ENCODE measurements at regions not wholly inside any gene's neighbourhood (a gene's known extent, or its start where the extent isn't known, plus 50 kb on each side); places are given as distances from the start of the nearest gene placed in this dataset.

GRCh38 chr13:105974380-105974779 lies 561.1 kb downstream of the EFNB2 start:
- peaks cover 0 to 17% (median 14%) of the 10 kb centered on the region in 5 donors for H3K4me1 ChIP-seq (ENCODE audit: control insufficient read depth in 5 of 5, insufficient read depth in 5 of 5, low read length in 5 of 5)
- H3K9ac ChIP-seq (ENCODE audit: low read length in 5 of 5), result no peak overlapping the region
- no peaks in the 10 kb centered on the region for H3K27me3 ChIP-seq (ENCODE audit: control insufficient read depth in 5 of 5, insufficient read depth in 4 of 5, low read length in 5 of 5)
- no peaks in the 10 kb centered on the region for H3K9me3 ChIP-seq (ENCODE audit: control insufficient read depth in 5 of 5, low read length in 5 of 5)
- no peaks in the 10 kb centered on the region for H3K36me3 ChIP-seq (ENCODE audit: control insufficient read depth in 5 of 5, insufficient read depth in 5 of 5, low read length in 5 of 5)
- H3K27ac ChIP-seq (ENCODE audit: low read depth, low read length), result no peak overlapping the region
- no peak overlapping the region for H3K4me3 ChIP-seq (ENCODE audit: low read depth in 1 of 5, low read length in 5 of 5)

DNA sequence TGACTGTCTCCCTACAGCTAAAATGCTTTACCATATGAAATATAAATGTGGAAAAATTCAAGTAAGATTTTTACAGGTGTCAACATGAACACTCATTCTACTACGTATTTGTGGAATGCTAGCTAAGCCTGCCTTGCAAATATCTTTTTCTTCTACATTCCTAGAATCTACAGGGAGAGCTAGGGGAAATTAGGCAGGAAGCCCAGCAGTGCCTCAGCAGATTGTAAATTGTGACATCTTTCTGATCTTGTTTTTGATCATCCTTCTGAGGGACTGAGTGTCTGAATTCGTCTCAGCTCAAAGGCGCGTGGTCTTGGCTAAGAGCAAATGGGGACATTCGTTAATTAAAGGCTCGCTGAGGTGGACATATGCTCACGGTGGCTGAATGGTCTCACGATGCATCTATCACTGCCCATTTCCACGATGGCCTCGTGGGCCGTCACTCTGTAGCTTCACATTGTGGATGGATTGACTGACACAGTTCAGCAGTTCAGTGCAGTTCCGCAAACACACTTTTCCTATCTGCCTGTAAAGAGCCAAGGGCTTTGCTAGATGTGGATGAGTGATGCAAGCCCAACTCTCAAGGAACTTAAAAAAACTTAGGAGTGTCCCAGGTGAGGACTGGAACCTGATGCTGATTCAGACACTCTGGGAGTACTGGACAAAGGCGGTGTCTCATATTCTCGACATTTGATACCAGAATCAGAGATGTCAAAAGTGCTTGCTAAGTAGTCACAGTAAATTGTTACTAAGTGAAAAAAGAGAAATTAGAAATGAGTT lies 562.5 kb downstream of the EFNB2 start:
- Histone ChIP-seq H3K36me3 (ENCODE audit: control insufficient read depth in 5 of 5, insufficient read depth in 5 of 5, low read length in 5 of 5) (no peaks in the 10 kb centered on the region), H3K9ac (ENCODE audit: low read length in 5 of 5) (peak overlapping the region in 1 of 5 donors; percentile 4)

GRCh38 chr13:105972306-105972721 lies 563.1 kb downstream of the EFNB2 start:
- H3K27ac ChIP-seq (ENCODE audit: low read depth, low read length), result no peak overlapping the region
- peaks cover 0 to 16% (median 12%) of the 10 kb centered on the region in 5 donors for H3K4me1 ChIP-seq (ENCODE audit: control insufficient read depth in 5 of 5, insufficient read depth in 5 of 5, low read length in 5 of 5)
- no peaks in the 10 kb centered on the region for H3K36me3 ChIP-seq (ENCODE audit: control insufficient read depth in 5 of 5, insufficient read depth in 5 of 5, low read length in 5 of 5)
- no peak overlapping the region for H3K9ac ChIP-seq (ENCODE audit: low read length in 5 of 5)
- peak overlapping the region in 1 of 5 donors; percentile 35 for H3K4me3 ChIP-seq (ENCODE audit: low read depth in 1 of 5, low read length in 5 of 5)
- no peaks in the 10 kb centered on the region for H3K9me3 ChIP-seq (ENCODE audit: control insufficient read depth in 5 of 5, low read length in 5 of 5)
- no peaks in the 10 kb centered on the region for H3K27me3 ChIP-seq (ENCODE audit: control insufficient read depth in 5 of 5, insufficient read depth in 4 of 5, low read length in 5 of 5)

More for the DNA sequence above, 562.5 kb downstream of the EFNB2 start:
- Histone ChIP-seq H3K4me3 (ENCODE audit: low read depth in 1 of 5, low read length in 5 of 5) (peak overlapping the region in 1 of 5 donors; percentile 19), H3K27ac (ENCODE audit: low read depth, low read length) (no peak overlapping the region), H3K4me1 (ENCODE audit: control insufficient read depth in 5 of 5, insufficient read depth in 5 of 5, low read length in 5 of 5) (peaks cover 0 to 16% (median 12%) of the 10 kb centered on the region in 5 donors), H3K9me3 (ENCODE audit: control insufficient read depth in 5 of 5, low read length in 5 of 5) (no peaks in the 10 kb centered on the region), H3K27me3 (ENCODE audit: control insufficient read depth in 5 of 5, insufficient read depth in 4 of 5, low read length in 5 of 5) (no peaks in the 10 kb centered on the region)

DNA sequence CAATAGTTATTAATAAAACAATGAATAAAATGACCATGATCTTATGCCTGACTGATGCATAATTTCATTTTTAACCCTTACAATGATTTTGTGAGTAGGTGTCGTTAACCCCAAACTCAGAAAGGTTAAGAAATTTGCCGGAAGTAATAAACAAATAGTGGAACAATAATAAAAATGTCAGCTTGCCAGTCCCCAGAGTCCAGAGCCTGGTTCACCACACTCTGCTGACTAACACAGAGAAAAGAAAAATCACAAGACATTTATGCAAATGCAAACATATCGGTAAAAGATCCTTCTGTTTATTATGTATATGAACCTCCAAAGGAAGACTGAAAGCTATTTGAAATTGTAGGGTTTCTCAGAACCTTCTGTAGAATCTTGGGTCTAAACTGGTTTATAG lies 563.7 kb downstream of the EFNB2 start:
- no peaks in the 10 kb centered on the region for H3K36me3 ChIP-seq (ENCODE audit: control insufficient read depth in 5 of 5, insufficient read depth in 5 of 5, low read length in 5 of 5)
- H3K9ac ChIP-seq (ENCODE audit: low read length in 5 of 5), result no peak overlapping the region
- H3K9me3 ChIP-seq (ENCODE audit: control insufficient read depth in 5 of 5, low read length in 5 of 5), result no peaks in the 10 kb centered on the region
- peaks cover 0 to 16% (median 12%) of the 10 kb centered on the region in 5 donors for H3K4me1 ChIP-seq (ENCODE audit: control insufficient read depth in 5 of 5, insufficient read depth in 5 of 5, low read length in 5 of 5)
- no peaks in the 10 kb centered on the region for H3K27me3 ChIP-seq (ENCODE audit: control insufficient read depth in 5 of 5, insufficient read depth in 4 of 5, low read length in 5 of 5)
- H3K27ac ChIP-seq (ENCODE audit: low read depth, low read length), result no peak overlapping the region
- H3K4me3 ChIP-seq (ENCODE audit: low read depth in 1 of 5, low read length in 5 of 5), result no peak overlapping the region

DNA sequence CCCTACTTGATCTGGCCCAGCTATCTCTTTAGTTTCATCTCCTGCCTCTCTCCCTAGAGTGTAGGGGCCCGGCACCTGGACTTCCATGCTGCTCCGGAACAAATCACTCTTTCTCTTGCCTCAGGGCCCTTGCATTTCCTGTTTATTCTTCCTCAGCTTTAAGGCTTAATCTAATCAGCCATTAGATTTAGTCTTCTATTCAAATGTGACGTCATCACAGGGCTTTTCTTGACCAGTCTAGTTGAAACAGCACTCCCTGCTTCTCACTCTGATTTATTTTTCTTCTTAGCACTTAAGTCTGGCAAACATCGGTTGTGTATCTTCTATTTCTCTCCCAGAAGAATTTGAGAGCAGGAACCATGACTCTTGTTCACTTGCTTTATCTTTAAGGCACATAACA lies 564.1 kb downstream of the EFNB2 start:
- no peak overlapping the region for H3K27ac ChIP-seq (ENCODE audit: low read depth, low read length)
- no peaks in the 10 kb centered on the region for H3K27me3 ChIP-seq (ENCODE audit: control insufficient read depth in 5 of 5, insufficient read depth in 4 of 5, low read length in 5 of 5)
- H3K4me1 ChIP-seq (ENCODE audit: control insufficient read depth in 5 of 5, insufficient read depth in 5 of 5, low read length in 5 of 5), result peaks cover 0 to 16% (median 12%) of the 10 kb centered on the region in 5 donors
- H3K9ac ChIP-seq (ENCODE audit: low read length in 5 of 5), result no peak overlapping the region
- H3K4me3 ChIP-seq (ENCODE audit: low read depth in 1 of 5, low read length in 5 of 5), result no peak overlapping the region
- no peaks in the 10 kb centered on the region for H3K36me3 ChIP-seq (ENCODE audit: control insufficient read depth in 5 of 5, insufficient read depth in 5 of 5, low read length in 5 of 5)
- no peaks in the 10 kb centered on the region for H3K9me3 ChIP-seq (ENCODE audit: control insufficient read depth in 5 of 5, low read length in 5 of 5)

- Histone ChIP-seq H3K9ac (ENCODE audit: low read length in 5 of 5) (no peak overlapping the region), H3K4me3 (ENCODE audit: low read depth in 1 of 5, low read length in 5 of 5) (no peak overlapping the region), H3K27me3 (ENCODE audit: control insufficient read depth in 5 of 5, insufficient read depth in 4 of 5, low read length in 5 of 5) (no peaks in the 10 kb centered on the region), H3K4me1 (ENCODE audit: control insufficient read depth in 5 of 5, insufficient read depth in 5 of 5, low read length in 5 of 5) (peaks cover 0 to 16% (median 12%) of the 10 kb centered on the region in 5 donors), H3K9me3 (ENCODE audit: control insufficient read depth in 5 of 5, low read length in 5 of 5) (no peaks in the 10 kb centered on the region), H3K36me3 (ENCODE audit: control insufficient read depth in 5 of 5, insufficient read depth in 5 of 5, low read length in 5 of 5) (no peaks in the 10 kb centered on the region), H3K27ac (ENCODE audit: low read depth, low read length) (no peak overlapping the region)
Observed at GRCh38 chr13:105969761-105970160, 565.7 kb downstream of the EFNB2 start.

DNA sequence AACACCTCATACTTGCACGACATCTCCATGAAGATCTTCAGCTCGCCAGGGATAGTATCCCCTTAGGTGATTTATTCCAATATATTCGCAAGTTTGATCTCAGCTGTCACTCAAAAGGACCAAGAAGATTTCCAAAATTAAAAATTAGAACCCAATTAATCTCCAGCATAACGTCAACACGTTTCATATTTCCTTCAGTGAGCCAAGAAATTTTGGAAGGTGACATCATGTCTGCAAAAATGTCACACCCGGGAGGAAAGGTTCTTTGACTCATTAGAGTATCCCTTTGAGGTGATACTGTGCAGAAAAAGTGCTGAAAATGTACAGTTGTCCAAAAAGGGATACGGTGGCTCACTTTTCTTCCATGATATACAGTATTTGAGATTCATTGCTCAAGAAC lies 569.6 kb downstream of the EFNB2 start:
- Histone ChIP-seq H3K4me3 (ENCODE audit: low read depth in 1 of 5, low read length in 5 of 5) (no peak overlapping the region), H3K4me1 (ENCODE audit: control insufficient read depth in 5 of 5, insufficient read depth in 5 of 5, low read length in 5 of 5) (no peaks in the 10 kb centered on the region), H3K9ac (ENCODE audit: low read length in 5 of 5) (no peak overlapping the region), H3K36me3 (ENCODE audit: control insufficient read depth in 5 of 5, insufficient read depth in 5 of 5, low read length in 5 of 5) (no peaks in the 10 kb centered on the region), H3K27me3 (ENCODE audit: control insufficient read depth in 5 of 5, insufficient read depth in 4 of 5, low read length in 5 of 5) (no peaks in the 10 kb centered on the region), H3K27ac (ENCODE audit: low read depth, low read length) (no peak overlapping the region), H3K9me3 (ENCODE audit: control insufficient read depth in 5 of 5, low read length in 5 of 5) (no peaks in the 10 kb centered on the region)

GRCh38 chr13:105962080-105962479 lies 573.4 kb downstream of the EFNB2 start:
- no peaks in the 10 kb centered on the region for H3K27me3 ChIP-seq (ENCODE audit: control insufficient read depth in 5 of 5, insufficient read depth in 4 of 5, low read length in 5 of 5)
- H3K9ac ChIP-seq (ENCODE audit: low read length in 5 of 5), result no peak overlapping the region
- H3K4me1 ChIP-seq (ENCODE audit: control insufficient read depth in 5 of 5, insufficient read depth in 5 of 5, low read length in 5 of 5), result peaks cover 0 to 7% (median 4%) of the 10 kb centered on the region in 5 donors
- no peak overlapping the region for H3K4me3 ChIP-seq (ENCODE audit: low read depth in 1 of 5, low read length in 5 of 5)
- no peaks in the 10 kb centered on the region for H3K36me3 ChIP-seq (ENCODE audit: control insufficient read depth in 5 of 5, insufficient read depth in 5 of 5, low read length in 5 of 5)
- H3K9me3 ChIP-seq (ENCODE audit: control insufficient read depth in 5 of 5, low read length in 5 of 5), result no peaks in the 10 kb centered on the region
- H3K27ac ChIP-seq (ENCODE audit: low read depth, low read length), result no peak overlapping the region

DNA sequence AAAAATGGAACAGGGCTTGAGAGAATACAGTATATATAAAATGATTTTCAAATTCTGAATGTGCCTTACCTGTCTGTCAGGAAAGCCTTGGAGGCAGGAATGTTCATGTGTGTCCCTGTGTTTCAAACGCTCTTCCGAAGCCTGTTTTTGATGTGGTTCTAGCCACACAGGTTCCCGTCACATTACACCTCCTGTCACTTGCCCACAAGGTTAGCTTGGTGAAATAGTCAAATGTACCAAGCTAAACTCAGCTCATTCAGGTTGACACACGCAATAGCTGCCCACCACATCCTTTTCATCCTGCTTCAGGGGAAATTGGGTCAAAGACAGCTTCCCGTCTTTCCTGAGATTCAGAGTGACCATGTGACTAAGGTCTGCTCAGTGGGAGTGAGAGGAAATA lies 574.0 kb downstream of the EFNB2 start:
- H3K4me1 ChIP-seq (ENCODE audit: control insufficient read depth in 5 of 5, insufficient read depth in 5 of 5, low read length in 5 of 5), result peaks cover 0 to 11% (median 5%) of the 10 kb centered on the region in 5 donors
- H3K9ac ChIP-seq (ENCODE audit: low read length in 5 of 5), result no peak overlapping the region
- no peak overlapping the region for H3K27ac ChIP-seq (ENCODE audit: low read depth, low read length)
- H3K4me3 ChIP-seq (ENCODE audit: low read depth in 1 of 5, low read length in 5 of 5), result no peak overlapping the region
- no peaks in the 10 kb centered on the region for H3K36me3 ChIP-seq (ENCODE audit: control insufficient read depth in 5 of 5, insufficient read depth in 5 of 5, low read length in 5 of 5)
- H3K9me3 ChIP-seq (ENCODE audit: control insufficient read depth in 5 of 5, low read length in 5 of 5), result no peaks in the 10 kb centered on the region
- no peaks in the 10 kb centered on the region for H3K27me3 ChIP-seq (ENCODE audit: control insufficient read depth in 5 of 5, insufficient read depth in 4 of 5, low read length in 5 of 5)

- Histone ChIP-seq H3K4me1 (ENCODE audit: control insufficient read depth in 5 of 5, insufficient read depth in 5 of 5, low read length in 5 of 5) (peaks cover 0 to 11% (median 5%) of the 10 kb centered on the region in 5 donors), H3K27me3 (ENCODE audit: control insufficient read depth in 5 of 5, insufficient read depth in 4 of 5, low read length in 5 of 5) (no peaks in the 10 kb centered on the region), H3K36me3 (ENCODE audit: control insufficient read depth in 5 of 5, insufficient read depth in 5 of 5, low read length in 5 of 5) (no peaks in the 10 kb centered on the region), H3K9ac (ENCODE audit: low read length in 5 of 5) (no peak overlapping the region), H3K9me3 (ENCODE audit: control insufficient read depth in 5 of 5, low read length in 5 of 5) (no peaks in the 10 kb centered on the region), H3K4me3 (ENCODE audit: low read depth in 1 of 5, low read length in 5 of 5) (no peak overlapping the region), H3K27ac (ENCODE audit: low read depth, low read length) (no peak overlapping the region)
Observed at GRCh38 chr13:105960326-105960725, 575.1 kb downstream of the EFNB2 start.

All from subcutaneous abdominal adipose tissue (tissue), 5 donors.